ENCODE measurements at regions not wholly inside any gene's neighbourhood (a gene's known extent, or its start where the extent isn't known, plus 50 kb on each side); places are given as distances from the start of the nearest gene placed in this dataset.

DNA sequence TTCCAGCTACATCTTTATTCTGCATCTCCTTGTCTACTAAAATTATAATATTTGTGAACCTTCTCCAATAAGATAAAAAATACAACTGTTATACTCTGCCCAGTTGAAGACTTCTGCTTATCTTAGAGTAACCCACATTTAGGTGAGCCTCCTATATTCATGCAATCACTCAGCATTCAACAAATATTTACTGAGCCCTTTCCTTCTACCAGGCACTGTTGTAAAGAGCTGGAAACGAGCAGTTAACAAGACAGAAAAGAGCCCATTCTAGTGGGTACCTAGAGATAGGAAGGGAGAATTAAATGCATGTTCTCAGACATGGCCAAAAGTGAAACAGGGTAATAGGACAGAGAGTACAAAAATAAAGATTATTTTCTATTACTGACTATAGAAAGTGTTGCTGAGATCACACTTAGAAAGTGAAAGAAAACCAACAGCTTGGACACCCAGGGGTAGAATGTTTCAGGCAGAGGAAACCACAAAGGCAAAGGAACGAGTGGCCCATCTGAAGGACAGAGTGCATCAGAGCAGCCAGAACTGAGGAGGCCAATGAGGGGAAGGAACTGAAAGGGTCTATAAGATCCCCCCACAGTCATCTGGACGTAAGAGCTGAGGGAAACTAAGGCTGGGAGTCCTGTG lies 50.8 kb upstream of the SMLR1 start:
- Histone ChIP-seq H3K4me3 (replicated peaks; ENCODE audit: insufficient read depth, low read length) (no peak overlapping the region), H3K27me3 (ENCODE audit: insufficient read depth, poor library complexity, severe bottlenecking) (no peaks in the 10 kb centered on the region), H3K27ac (replicated peaks) (no peak overlapping the region)
- TF ChIP-seq SPI1 (IDR thresholded peaks at IDR 0.05; ENCODE audit: borderline replicate concordance, low read depth) (no peak), POLR2AphosphoS5 (IDR thresholded peaks at IDR 0.05; ENCODE audit: low read depth) (no peak), GABPA (IDR thresholded peaks at IDR 0.05; ENCODE audit: low read depth) (no peak)
- TF ChIP-seq, protein P1, sequence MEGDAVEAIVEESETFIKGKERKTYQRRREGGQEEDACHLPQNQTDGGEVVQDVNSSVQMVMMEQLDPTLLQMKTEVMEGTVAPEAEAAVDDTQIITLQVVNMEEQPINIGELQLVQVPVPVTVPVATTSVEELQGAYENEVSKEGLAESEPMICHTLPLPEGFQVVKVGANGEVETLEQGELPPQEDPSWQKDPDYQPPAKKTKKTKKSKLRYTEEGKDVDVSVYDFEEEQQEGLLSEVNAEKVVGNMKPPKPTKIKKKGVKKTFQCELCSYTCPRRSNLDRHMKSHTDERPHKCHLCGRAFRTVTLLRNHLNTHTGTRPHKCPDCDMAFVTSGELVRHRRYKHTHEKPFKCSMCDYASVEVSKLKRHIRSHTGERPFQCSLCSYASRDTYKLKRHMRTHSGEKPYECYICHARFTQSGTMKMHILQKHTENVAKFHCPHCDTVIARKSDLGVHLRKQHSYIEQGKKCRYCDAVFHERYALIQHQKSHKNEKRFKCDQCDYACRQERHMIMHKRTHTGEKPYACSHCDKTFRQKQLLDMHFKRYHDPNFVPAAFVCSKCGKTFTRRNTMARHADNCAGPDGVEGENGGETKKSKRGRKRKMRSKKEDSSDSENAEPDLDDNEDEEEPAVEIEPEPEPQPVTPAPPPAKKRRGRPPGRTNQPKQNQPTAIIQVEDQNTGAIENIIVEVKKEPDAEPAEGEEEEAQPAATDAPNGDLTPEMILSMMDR (IDR thresholded peaks at IDR 0.05; ENCODE audit: insufficient read depth, low read length), result no peak
- TF ChIP-seq, protein P2, sequence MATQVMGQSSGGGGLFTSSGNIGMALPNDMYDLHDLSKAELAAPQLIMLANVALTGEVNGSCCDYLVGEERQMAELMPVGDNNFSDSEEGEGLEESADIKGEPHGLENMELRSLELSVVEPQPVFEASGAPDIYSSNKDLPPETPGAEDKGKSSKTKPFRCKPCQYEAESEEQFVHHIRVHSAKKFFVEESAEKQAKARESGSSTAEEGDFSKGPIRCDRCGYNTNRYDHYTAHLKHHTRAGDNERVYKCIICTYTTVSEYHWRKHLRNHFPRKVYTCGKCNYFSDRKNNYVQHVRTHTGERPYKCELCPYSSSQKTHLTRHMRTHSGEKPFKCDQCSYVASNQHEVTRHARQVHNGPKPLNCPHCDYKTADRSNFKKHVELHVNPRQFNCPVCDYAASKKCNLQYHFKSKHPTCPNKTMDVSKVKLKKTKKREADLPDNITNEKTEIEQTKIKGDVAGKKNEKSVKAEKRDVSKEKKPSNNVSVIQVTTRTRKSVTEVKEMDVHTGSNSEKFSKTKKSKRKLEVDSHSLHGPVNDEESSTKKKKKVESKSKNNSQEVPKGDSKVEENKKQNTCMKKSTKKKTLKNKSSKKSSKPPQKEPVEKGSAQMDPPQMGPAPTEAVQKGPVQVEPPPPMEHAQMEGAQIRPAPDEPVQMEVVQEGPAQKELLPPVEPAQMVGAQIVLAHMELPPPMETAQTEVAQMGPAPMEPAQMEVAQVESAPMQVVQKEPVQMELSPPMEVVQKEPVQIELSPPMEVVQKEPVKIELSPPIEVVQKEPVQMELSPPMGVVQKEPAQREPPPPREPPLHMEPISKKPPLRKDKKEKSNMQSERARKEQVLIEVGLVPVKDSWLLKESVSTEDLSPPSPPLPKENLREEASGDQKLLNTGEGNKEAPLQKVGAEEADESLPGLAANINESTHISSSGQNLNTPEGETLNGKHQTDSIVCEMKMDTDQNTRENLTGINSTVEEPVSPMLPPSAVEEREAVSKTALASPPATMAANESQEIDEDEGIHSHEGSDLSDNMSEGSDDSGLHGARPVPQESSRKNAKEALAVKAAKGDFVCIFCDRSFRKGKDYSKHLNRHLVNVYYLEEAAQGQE (IDR thresholded peaks at IDR 0.05; ENCODE audit: insufficient replicate concordance, low read depth), result no peak
- no peak for DNase-seq (ENCODE audit: low read depth in 1 of 2, low spot score in 1 of 2)
